ENCODE measurements at regions not wholly inside any gene's neighbourhood (a gene's known extent, or its start where the extent isn't known, plus 50 kb on each side); places are given as distances from the start of the nearest gene placed in this dataset.
A peak's percentile ranks its signal among the peaks of the same experiment; 100 is the strongest.

GRCh38 chr3:106421426-106421825 is 552.6 kb upstream of the CBLB start:
- no peak overlapping the region for H3K4me3 Mint-ChIP-seq (ENCODE audit: unreplicated experiment)
- H3K27me3 Mint-ChIP-seq (ENCODE audit: unreplicated experiment), result peaks cover 4% of the 10 kb centered on the region
- DNase-seq, result no peak
- H3K4me1 Mint-ChIP-seq (ENCODE audit: low read depth, unreplicated experiment), result peaks cover 17% of the 10 kb centered on the region
- H3K27ac Mint-ChIP-seq (ENCODE audit: unreplicated experiment), result no peak overlapping the region
- peaks cover 7% of the 10 kb centered on the region for H3K36me3 Mint-ChIP-seq (ENCODE audit: unreplicated experiment)
- peaks cover 2% of the 10 kb centered on the region for H3K9me3 Mint-ChIP-seq (ENCODE audit: unreplicated experiment)
- no peak for TF ChIP-seq CTCF (IDR thresholded peaks at IDR 0.05; ENCODE audit: partially characterized antibody, unreplicated experiment)

- H3K27ac Mint-ChIP-seq (ENCODE audit: unreplicated experiment), result no peak overlapping the region
Observed at GRCh38 chr3:106421909-106422308, 553.1 kb upstream of the CBLB start.

GRCh38 chr3:106423321-106424225 is 554.8 kb upstream of the CBLB start:
- TF ChIP-seq CTCF (IDR thresholded peaks at IDR 0.05; ENCODE audit: partially characterized antibody, unreplicated experiment), result no peak
- H3K4me3 Mint-ChIP-seq (ENCODE audit: unreplicated experiment), result no peak overlapping the region

More at GRCh38 chr3:106421909-106422308, 553.1 kb upstream of the CBLB start:
- TF ChIP-seq CTCF (IDR thresholded peaks at IDR 0.05; ENCODE audit: partially characterized antibody, unreplicated experiment), result no peak
- Mint-ChIP-seq H3K27me3 (ENCODE audit: unreplicated experiment) (peaks cover 4% of the 10 kb centered on the region), H3K4me3 (ENCODE audit: unreplicated experiment) (no peak overlapping the region), H3K4me1 (ENCODE audit: low read depth, unreplicated experiment) (peaks cover 17% of the 10 kb centered on the region), H3K36me3 (ENCODE audit: unreplicated experiment) (peaks cover 7% of the 10 kb centered on the region), H3K9me3 (ENCODE audit: unreplicated experiment) (peaks cover 2% of the 10 kb centered on the region)
- no peak for DNase-seq

GRCh38 chr3:106425026-106425425 is 556.2 kb upstream of the CBLB start:
- Mint-ChIP-seq H3K36me3 (ENCODE audit: unreplicated experiment) (peaks cover 7% of the 10 kb centered on the region), H3K4me1 (ENCODE audit: low read depth, unreplicated experiment) (peaks cover 17% of the 10 kb centered on the region), H3K27me3 (ENCODE audit: unreplicated experiment) (peaks cover 4% of the 10 kb centered on the region), H3K9me3 (ENCODE audit: unreplicated experiment) (peaks cover 2% of the 10 kb centered on the region), H3K4me3 (ENCODE audit: unreplicated experiment) (no peak overlapping the region), H3K27ac (ENCODE audit: unreplicated experiment) (no peak overlapping the region)
- no peak for DNase-seq
- no peak for TF ChIP-seq CTCF (IDR thresholded peaks at IDR 0.05; ENCODE audit: partially characterized antibody, unreplicated experiment)

More at GRCh38 chr3:106423321-106424225, 554.8 kb upstream of the CBLB start:
- no peak for DNase-seq
- peaks cover 17% of the 10 kb centered on the region for H3K4me1 Mint-ChIP-seq (ENCODE audit: low read depth, unreplicated experiment)
- H3K27ac Mint-ChIP-seq (ENCODE audit: unreplicated experiment), result no peak overlapping the region
- peaks cover 2% of the 10 kb centered on the region for H3K9me3 Mint-ChIP-seq (ENCODE audit: unreplicated experiment)
- peaks cover 4% of the 10 kb centered on the region for H3K27me3 Mint-ChIP-seq (ENCODE audit: unreplicated experiment)
- peaks cover 7% of the 10 kb centered on the region for H3K36me3 Mint-ChIP-seq (ENCODE audit: unreplicated experiment)

- DNase-seq, result no peak
- Mint-ChIP-seq H3K27ac (ENCODE audit: unreplicated experiment) (peak overlapping the region; percentile 35), H3K36me3 (ENCODE audit: unreplicated experiment) (peaks cover 7% of the 10 kb centered on the region), H3K27me3 (ENCODE audit: unreplicated experiment) (peaks cover 4% of the 10 kb centered on the region), H3K9me3 (ENCODE audit: unreplicated experiment) (no peaks in the 10 kb centered on the region), H3K4me3 (ENCODE audit: unreplicated experiment) (no peak overlapping the region), H3K4me1 (ENCODE audit: low read depth, unreplicated experiment) (peaks cover 17% of the 10 kb centered on the region)
- TF ChIP-seq CTCF (IDR thresholded peaks at IDR 0.05; ENCODE audit: partially characterized antibody, unreplicated experiment), result no peak
Observed at GRCh38 chr3:106425916-106426315, 557.1 kb upstream of the CBLB start.

Data from glutamatergic neuron (in vitro differentiated cells).